ENCODE measurements at regions not wholly inside any gene's neighbourhood (a gene's known extent, or its start where the extent isn't known, plus 50 kb on each side); places are given as distances from the start of the nearest gene placed in this dataset.

- no peaks in the 10 kb centered on the region for H3K9me3 ChIP-seq
- H3K4me2 ChIP-seq: no peak overlapping the region
- no peaks in the 10 kb centered on the region for H3K9me2 ChIP-seq
- DNase-seq: no peak
- TF ChIP-seq POLR2AphosphoS5 (IDR thresholded peaks at IDR 0.05; ENCODE audit: low read depth, low read length) (no peak), REST (IDR thresholded peaks at IDR 0.05; ENCODE audit: low read depth, low read length) (no peak), SIN3A (IDR thresholded peaks at IDR 0.05; ENCODE audit: borderline replicate concordance, low read depth, low read length) (no peak)
- no peaks in the 10 kb centered on the region for H3K36me3 ChIP-seq (replicated peaks in 1 of 2; ENCODE audit: control insufficient read depth in 1 of 2, insufficient read depth in 2 of 2, low read length in 1 of 2)
- no peak overlapping the region for H3K27ac ChIP-seq (ENCODE audit: low read depth in 2 of 2, low read length in 1 of 2)
- no peak overlapping the region for H2AFZ ChIP-seq (ENCODE audit: low read depth)
- CTCF ChIA-PET: no interaction called here
- no peak overlapping the region for H3K9ac ChIP-seq
- POLR2A ChIA-PET: no interaction called here
- H3F3A ChIP-seq (replicated peaks; ENCODE audit: insufficient read depth): no peaks in the 10 kb centered on the region
- WGBS (ENCODE audit: low lambda C conversion rate): 45% methylated on average over 9 of the region's 9 CpGs
- no peaks in the 10 kb centered on the region for H3K27me3 ChIP-seq (ENCODE audit: insufficient read depth)
- no peak overlapping the region for H3K4me3 ChIP-seq (ENCODE audit: low read depth in 2 of 2, low read length in 1 of 2)
- H4K20me1 ChIP-seq (ENCODE audit: insufficient read depth): no peaks in the 10 kb centered on the region
- H3K4me1 ChIP-seq (ENCODE audit: control insufficient read depth in 1 of 2, insufficient read depth in 2 of 2, low read depth in 1 of 2, low read length in 1 of 2): no peaks in the 10 kb centered on the region
- H3K79me2 ChIP-seq (ENCODE audit: insufficient read depth): no peaks in the 10 kb centered on the region
Measured at GRCh38 chr19:31424861-31425620, 75.8 kb upstream of the TSHZ3 start.

GRCh38 chr19:31427857-31428256, 78.6 kb upstream of the TSHZ3 start:
- H3K4me2 ChIP-seq: no peak overlapping the region
- POLR2A ChIA-PET: interaction anchor here (0.6 kb wide), 1 partner anchor 33 kb away, joined by 4 read pairs; no protein-coding TSS in a partner anchor

More at GRCh38 chr19:31427857-31428256, 78.6 kb upstream of the TSHZ3 start:
- no peaks in the 10 kb centered on the region for H4K20me1 ChIP-seq (ENCODE audit: insufficient read depth)
- no peaks in the 10 kb centered on the region for H3F3A ChIP-seq (replicated peaks; ENCODE audit: insufficient read depth)
- H3K9me3 ChIP-seq: no peaks in the 10 kb centered on the region
- no peak overlapping the region for H3K4me3 ChIP-seq (ENCODE audit: low read depth in 2 of 2, low read length in 1 of 2)
- WGBS (ENCODE audit: low lambda C conversion rate): 20% methylated on average over 1 of the region's 1 CpG
- H3K9ac ChIP-seq: no peak overlapping the region
- no peaks in the 10 kb centered on the region for H3K27me3 ChIP-seq (ENCODE audit: insufficient read depth)
- H2AFZ ChIP-seq (ENCODE audit: low read depth): no peak overlapping the region
- DNase-seq: no peak
- no peak for TF ChIP-seq USF2 (IDR thresholded peaks at IDR 0.05; ENCODE audit: borderline replicate concordance, low read depth, low read length)
- no peak for TF ChIP-seq REST (IDR thresholded peaks at IDR 0.05; ENCODE audit: low read depth, low read length)
- TF ChIP-seq POLR2AphosphoS5 (IDR thresholded peaks at IDR 0.05; ENCODE audit: low read depth, low read length): no peak
- no peak for TF ChIP-seq CHD2 (IDR thresholded peaks at IDR 0.05; ENCODE audit: low read length, partially characterized antibody)
- TF ChIP-seq USF1 (IDR thresholded peaks at IDR 0.05; ENCODE audit: borderline replicate concordance, low read depth): no peak
- TF ChIP-seq FOXJ3 (CRISPR knock-in tag; IDR thresholded peaks at IDR 0.05): no peak
- no peak for TF ChIP-seq EP300 (IDR thresholded peaks at IDR 0.05; ENCODE audit: borderline replicate concordance in 1 of 2, low read depth in 1 of 2, low read length in 1 of 2)
- TF ChIP-seq YY1 (IDR thresholded peaks at IDR 0.05; ENCODE audit: low read depth): no peak
- TF ChIP-seq GATA2 (CRISPR knock-in tag; IDR thresholded peaks at IDR 0.05): no peak
- TF ChIP-seq NFIC (IDR thresholded peaks at IDR 0.05; ENCODE audit: borderline replicate concordance): no peak
- no peak for TF ChIP-seq ELF1 (IDR thresholded peaks at IDR 0.05)
- TF ChIP-seq RCOR1 (IDR thresholded peaks at IDR 0.05; ENCODE audit: low read length): no peak
- H3K79me2 ChIP-seq (ENCODE audit: insufficient read depth): no peaks in the 10 kb centered on the region
- H3K4me1 ChIP-seq (ENCODE audit: control insufficient read depth in 1 of 2, insufficient read depth in 2 of 2, low read depth in 1 of 2, low read length in 1 of 2): no peaks in the 10 kb centered on the region; a peak in 1 of 4 replicates
- no peaks in the 10 kb centered on the region for H3K9me2 ChIP-seq
- CTCF ChIA-PET: no interaction called here
- H3K27ac ChIP-seq (ENCODE audit: low read depth in 2 of 2, low read length in 1 of 2): no peak overlapping the region
- no peaks in the 10 kb centered on the region for H3K36me3 ChIP-seq (replicated peaks in 1 of 2; ENCODE audit: control insufficient read depth in 1 of 2, insufficient read depth in 2 of 2, low read length in 1 of 2)

All from SK-N-SH (cell line).